GF-D8 (cell line): ENCODE measurements at regions not wholly inside any gene's neighbourhood (a gene's known extent, or its start where the extent isn't known, plus 50 kb on each side); places are given as distances from the start of the nearest gene placed in this dataset.

Source experiments
- DNase-seq: peaks from one replicate; lab custom pipeline; 2025; lab: John Stamatoyannopoulos, UW

- DNase-seq, result no peak
These were observed 256.1 kb downstream of the FOXO1 start for GRCh38 chr13:40410315-40410714.

- DNase-seq, result no peak
These were observed 246.2 kb downstream of the FOXO1 start for GRCh38 chr13:40420160-40420740.

DNA sequence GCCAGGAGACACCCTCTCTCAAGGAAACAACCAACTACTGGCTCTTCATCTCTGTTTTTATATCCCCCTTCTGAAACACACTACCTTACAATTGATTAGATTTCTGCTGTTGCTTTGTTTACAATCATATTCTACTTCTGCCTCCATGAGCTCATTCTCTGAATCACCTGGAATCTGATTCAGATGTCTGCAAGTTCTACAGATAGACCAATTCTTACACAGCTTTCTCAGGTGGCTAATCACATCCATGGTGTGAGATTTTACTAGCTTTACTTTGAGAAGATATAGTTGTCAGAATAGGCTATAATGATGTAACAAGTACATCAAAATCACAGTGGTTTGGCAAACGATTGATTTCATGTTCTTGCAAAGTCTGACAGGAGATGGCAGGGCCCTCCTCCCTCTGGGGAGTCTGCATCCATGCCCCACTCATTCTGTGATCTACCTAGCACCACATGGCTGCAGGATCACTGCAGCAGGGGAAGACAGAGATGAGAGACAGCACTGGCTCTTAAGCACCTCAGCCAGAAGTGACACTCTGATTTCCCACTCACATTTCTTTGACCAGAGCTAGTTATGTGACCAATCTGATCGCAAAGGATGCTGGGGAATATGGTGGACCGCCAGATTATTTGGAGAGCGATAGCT is 243.7 kb downstream of the FOXO1 start:
- DNase-seq, result no peak

- DNase-seq, result no peak
These were observed 238.1 kb downstream of the FOXO1 start for GRCh38 chr13:40428354-40428753.

DNA sequence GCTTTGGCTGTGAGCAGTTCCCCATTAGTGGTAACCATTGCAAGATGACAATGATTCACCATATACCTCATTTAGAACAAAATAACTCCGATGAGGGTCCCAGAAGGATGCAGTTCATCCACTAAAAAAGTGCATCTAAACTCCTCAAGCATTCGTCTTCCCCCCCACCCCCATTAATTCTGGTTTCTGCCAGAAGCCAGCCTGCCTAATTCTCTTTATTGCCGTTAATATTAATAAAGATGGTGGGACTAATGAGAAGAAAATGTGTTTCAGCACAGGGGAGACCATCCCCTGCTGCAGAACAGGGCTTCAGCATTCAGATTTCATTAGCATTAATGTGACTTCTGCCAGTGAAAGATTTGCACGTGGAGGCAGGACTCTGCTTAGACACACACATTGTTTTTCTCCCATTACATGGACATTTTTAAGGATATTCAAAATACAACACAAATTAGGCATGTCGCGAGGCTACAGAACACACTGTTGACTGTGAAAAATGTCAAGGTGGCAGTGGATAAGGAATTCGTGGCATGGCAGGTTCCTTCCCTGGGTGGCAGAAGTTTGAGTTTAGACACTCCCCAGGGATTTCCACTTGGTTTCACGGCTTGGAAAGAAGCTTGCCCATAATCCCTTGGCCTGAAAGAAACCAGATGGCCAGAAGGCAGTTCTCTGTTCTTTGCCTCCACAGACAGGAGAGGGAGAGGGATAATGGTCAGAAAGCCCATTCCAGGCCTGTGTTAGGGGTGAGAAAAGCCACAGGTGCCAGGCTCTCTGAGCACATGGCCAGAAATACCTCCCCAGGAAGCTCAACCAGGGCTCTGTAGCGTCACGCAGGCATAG is 236.5 kb downstream of the FOXO1 start:
- no peak for DNase-seq

GRCh38 chr13:40432018-40432978 is 234.1 kb downstream of the FOXO1 start:
- DNase-seq, result no peak

- no peak for DNase-seq
These were observed 233.4 kb downstream of the FOXO1 start for GRCh38 chr13:40433001-40433400.

GRCh38 chr13:40433577-40433976 is 232.9 kb downstream of the FOXO1 start:
- DNase-seq, result no peak

GRCh38 chr13:40434516-40435397 is 231.7 kb downstream of the FOXO1 start:
- DNase-seq, result no peak

GRCh38 chr13:40438022-40438680 is 228.3 kb downstream of the FOXO1 start:
- DNase-seq, result no peak

DNA sequence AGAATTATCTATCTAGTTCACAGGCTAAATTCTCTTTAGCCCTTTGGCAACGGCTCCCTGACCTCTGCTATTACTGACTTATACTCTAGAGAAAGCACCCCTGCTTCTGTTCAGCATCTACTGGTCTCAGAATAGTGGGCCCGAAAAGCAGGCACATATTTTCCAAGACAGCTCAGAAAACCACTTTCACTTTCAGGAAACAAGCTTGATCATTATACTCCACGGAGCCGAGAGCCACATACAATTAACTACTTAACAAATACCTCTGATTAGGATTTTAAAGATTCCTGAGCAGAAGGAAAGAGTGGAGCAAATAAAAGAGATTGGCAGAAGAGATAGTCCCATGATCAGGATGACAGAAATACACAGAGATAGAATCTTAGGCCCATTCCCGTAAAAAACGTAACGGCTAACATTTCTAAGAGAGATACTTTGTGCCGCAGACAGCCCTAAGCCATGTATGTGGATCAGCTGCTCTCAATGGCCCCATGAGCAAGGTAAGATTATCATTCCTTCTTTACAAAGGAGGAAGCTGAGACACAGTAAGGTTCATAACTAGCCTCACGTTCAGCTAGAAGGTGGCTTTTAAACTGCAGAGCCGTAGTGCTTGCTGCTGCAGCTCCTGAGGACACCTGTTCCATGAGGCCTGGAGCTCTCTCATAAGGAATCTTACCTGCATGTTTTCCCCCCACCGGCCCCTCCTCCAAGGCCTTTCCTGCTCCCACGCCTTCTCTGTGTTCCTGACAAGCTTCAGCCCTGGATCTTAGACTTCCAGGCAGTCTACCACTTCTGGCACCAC is 227.2 kb downstream of the FOXO1 start:
- DNase-seq, result no peak

DNA sequence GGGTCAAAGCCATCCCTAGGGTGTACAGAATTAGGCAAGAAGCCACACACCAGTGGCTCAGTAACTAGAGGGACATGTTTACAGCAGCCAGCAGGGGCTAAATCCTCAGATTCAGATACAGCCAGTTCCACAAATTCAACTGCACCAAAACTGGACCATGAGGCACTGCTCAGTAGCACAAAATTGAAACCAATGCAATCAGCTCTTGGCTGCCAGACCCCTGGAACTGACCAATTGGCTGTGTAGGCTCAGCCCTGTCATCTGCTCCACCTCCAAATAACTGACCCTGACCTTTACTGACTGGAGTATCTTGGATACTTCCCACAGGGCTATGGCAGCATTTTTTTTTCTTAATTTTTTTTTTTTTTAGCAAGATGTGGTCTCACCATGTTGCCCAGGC is 226.5 kb downstream of the FOXO1 start:
- no peak for DNase-seq

DNA sequence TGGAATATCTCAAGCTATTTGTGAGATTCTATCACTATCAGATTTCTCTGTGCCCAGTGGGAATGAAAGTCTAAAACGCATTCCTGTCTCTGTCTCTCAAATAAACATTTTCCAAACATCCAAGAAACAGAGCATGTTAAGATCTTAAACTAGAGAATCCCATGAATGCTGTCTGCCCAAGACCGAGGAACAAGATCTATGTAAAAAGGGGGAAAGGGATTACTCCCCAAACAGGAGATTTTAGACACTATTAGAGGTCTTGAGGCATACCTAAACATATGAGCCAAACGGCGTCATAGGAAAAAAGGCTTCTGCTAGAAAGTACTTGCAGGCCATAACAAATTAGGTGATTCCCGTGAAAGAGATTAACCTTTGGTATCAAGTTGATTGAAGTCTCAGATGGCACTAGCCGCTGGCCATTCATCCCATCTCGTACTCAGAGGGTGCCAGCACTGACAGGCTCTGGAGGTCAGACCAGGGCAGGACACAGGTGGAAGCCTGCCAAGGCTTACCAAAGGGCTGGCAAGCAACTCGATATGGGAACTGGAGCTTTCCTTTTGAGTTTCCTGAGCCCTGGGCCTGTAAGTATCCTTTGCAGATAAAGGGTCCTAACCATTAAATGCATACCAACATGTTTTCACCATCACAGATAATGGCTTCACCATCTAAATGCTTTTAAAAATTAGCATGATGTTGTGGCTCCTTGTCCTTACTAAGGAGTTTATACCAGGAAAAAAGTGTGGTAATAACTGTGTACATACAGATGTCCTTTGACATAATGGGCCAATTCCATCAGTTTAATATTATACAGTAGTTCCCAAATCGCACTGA is 225.2 kb downstream of the FOXO1 start:
- no peak for DNase-seq

GRCh38 chr13:40442231-40442630 is 224.2 kb downstream of the FOXO1 start:
- no peak for DNase-seq

GRCh38 chr13:40442826-40443225 is 223.6 kb downstream of the FOXO1 start:
- no peak for DNase-seq

GRCh38 chr13:40444241-40444640 is 222.2 kb downstream of the FOXO1 start:
- no peak for DNase-seq

GRCh38 chr13:40445557-40445990 is 220.9 kb downstream of the FOXO1 start:
- no peak for DNase-seq

DNA sequence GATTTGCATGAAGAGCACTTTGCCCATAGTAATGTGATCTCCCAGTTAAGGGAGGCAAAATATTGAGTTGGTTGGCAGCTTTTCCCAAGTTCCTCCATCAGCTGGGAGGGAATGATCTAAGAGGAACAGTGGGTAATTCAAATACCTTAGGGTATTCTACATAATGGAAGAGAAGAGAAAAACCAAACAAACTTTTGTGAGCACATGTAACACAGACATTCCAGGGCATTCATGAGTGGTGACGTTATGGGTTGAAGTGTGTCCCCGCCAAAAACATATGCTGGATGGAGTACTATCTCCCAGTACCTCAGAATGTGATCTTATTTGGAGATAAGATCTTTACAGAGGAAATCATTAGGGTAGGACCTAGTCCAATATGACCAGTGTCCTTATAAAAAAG is 220.1 kb downstream of the FOXO1 start:
- no peak for DNase-seq

DNA sequence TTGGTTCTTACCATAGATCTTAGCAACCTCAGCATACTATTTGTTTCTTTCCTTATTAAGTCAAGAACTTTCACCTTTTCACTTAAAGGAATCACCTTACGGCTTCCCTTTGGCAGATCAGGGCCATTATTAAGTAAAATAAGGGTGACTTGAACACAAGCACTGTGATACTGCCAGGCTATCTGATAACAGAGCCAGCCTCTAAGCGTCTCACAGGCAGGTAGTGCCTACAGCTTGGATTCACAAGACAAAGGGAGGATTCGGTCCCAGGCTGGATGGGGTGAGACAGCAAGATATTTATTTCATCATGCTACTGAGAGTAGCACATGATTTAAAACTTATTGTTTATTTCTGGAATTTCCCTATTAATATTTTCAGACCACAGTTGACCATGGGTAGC is 218.6 kb downstream of the FOXO1 start:
- no peak for DNase-seq
